GM19023 (cell line): ENCODE measurements at regions not wholly inside any gene's neighbourhood (a gene's known extent, or its start where the extent isn't known, plus 50 kb on each side); places are given as distances from the start of the nearest gene placed in this dataset.

ENCODE experiments used
- ATAC-seq: cut with Tn5 transposase; IDR thresholded peaks from one replicate; pipeline ENCODE4 v1.9.1; 2021; ENCODE audit warnings: mild to moderate bottlenecking, moderate library complexity; ENCODE audit not compliant: unreplicated experiment

DNA sequence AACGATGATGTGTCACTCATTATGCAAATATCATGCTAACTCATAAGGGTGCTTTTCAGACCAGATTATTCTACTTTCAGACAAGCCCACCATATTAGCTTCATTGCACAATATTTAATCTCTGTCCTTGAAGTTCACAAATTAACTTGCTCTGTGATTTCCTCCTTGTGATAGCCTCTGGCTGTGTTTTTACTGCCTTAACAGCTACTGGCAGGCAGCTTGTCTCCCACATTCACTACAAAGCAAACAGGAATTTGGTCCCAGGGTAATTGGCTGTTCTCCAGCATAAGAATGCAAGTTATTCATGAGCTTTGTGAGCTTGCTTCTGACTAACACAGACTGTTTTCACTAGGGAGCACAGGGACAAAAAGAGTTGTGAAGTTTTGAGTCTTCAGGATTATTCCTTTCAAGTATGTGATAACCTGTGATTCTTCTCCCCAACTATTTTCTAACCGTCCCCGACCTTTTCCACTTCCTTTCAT, 87.9 kb upstream of the HMCN1 start:
- no peak for ATAC-seq

DNA sequence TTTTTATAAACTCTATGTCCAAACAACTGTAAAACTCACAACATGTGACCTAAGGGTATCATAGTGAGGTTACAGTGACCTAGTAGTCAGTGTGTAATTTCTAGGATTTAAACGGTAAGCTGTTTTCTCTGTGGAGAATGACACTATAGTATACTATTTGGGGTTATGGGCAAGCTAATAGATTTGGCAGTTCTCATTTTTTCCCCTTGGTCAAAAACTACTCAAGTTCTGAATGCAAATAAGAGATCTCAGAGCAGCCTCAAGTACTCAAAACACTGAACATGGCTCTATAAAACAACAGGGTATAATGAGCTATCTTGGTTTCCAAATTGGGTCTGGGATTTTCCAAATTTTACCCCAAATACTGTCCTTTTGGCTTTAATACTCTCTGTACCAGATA, 88.5 kb upstream of the HMCN1 start:
- ATAC-seq = no peak

DNA sequence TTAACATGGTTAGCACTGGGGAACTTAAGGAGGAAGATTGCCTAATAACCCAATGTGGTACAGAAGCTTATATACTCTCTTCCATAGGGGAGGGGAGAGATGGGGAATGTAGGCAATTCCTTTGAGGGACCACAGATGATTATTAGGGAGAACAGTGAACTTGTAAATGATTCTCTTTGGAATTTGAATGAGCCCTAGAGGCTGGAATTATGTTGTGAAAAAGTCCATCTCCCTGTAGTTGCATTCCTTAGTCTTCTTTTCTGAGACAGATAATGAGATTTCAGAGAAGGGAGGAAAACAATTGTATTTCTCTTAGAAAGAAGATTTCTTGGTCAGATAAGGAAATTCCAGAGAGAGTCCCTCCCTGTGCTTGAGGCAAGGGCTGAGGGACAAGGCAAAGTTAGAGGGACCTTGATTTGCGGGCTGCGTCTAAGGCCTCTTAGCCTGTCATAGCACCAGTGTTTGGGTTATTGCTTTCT, 89.0 kb upstream of the HMCN1 start:
- ATAC-seq = no peak

DNA sequence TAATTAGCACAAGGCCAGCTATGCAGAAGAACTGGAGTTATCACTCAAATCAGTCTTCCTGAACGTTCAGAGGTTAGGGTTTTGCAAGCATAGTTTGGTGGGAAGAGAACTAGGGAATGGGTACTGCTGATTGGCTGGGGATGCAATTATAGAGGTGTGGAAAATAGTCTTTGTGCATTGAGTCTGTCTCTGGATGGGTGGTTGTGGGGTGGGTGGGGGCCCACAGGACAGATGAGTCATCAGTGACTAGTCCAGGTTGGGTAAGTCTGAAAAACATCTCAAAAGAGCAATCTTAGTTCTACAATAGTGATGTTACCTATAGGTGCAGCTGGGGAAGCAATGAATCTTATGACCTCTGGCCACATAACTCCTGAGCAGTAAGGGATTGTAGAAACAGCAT, 89.7 kb upstream of the HMCN1 start:
- no peak for ATAC-seq

GRCh38 chr1:185636848-185637247, 97.3 kb upstream of the HMCN1 start:
- ATAC-seq = peak; percentile 99

DNA sequence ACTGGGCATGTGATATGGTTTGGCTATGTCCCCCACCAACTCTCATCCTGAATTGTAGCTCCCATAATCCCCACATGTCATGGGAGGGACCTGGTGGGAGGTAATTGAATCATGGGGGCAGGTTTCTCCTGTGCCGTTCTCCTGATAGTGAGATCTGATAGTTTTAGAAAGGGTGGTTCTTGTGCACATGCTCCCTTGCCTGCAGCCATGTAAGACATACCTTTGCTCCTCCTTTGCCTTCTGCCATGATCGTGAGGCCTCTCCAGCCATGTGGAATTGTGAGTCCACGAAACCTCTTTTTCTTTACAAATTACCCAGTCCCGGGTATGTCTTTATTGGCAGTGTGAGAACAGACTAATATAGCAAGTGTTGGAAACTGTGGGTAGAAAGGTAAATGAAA, 99.5 kb upstream of the HMCN1 start:
- no peak for ATAC-seq

GRCh38 chr1:185632659-185633423, 101.3 kb upstream of the HMCN1 start:
- ATAC-seq = no peak

DNA sequence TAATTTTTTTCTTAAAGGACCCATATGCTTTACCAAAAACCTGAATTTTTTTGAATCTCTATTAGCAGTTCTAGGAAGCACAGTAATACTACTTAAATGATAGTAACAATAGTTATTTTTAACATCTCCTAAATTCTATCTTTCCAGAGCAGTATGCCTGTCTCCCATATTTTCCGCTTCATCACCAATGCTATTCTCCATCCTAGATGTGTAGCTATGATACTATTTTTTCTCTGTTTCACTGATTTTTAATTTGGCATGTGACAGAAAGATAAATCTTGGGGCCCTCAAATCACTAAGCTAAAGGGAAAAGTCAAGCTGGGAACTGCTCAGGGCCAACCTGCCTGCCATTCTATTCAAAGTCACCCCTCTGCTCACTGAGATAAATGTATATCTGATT, 102.3 kb upstream of the HMCN1 start:
- ATAC-seq = no peak

GRCh38 chr1:185627761-185628501, 106.3 kb upstream of the HMCN1 start:
- ATAC-seq = no peak

DNA sequence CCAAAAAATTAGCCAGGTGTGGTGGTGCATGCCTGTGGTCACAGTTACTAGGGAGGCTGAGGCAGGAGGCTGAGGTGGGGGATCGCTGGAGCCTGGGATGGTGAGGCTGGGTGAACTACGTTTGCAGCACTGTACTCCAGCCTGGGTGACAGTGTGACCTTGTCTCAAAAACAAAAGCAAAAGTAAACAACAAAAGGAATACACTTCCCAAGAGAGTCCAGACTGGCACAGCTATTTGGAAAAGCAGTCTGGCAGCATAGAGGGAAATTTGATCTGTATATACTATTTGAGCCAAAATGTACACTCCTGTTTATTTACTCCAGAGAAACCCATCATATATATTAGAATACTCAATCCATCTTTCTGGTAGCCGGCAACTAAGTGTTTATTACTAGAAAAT, 107.0 kb upstream of the HMCN1 start:
- no peak for ATAC-seq

DNA sequence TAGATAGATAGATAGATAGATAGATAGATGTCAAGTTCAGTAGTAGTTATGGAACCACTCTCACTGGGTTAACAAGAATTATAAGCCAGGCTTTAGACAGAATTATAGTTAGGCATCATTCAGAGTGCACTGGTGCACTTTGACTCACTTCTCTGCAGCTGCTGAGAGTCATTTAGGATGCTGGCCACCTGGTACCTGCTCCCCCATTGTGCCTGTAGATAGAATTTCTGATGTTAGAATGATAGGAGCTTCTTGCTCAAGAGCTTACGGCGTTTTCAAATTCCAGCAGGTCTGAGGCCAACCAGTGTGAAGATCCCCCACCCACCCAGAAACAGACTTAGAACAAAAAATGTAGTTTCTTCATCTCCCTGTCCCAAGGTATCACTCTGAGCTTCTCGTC, 107.8 kb upstream of the HMCN1 start:
- no peak for ATAC-seq

DNA sequence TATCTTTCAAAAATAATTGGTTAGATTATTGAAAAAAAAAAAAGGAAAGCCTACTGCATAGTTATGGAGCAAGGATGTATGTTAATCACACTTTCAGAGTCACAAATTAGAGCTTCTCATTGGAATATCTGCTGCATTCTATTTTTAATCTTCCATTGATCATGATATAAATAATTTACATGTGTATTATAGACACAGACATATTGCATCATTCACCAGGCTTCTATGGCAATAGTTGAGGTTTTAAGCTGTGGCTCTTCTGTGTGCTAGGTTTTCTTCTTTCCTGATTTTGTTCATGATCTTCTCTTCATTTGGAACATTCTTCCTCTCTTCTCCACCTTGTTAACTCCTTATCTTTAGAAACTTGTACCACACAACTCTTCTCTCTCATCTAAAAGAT, 123.2 kb upstream of the HMCN1 start:
- ATAC-seq = no peak

GRCh38 chr1:185608177-185608576, 126.0 kb upstream of the HMCN1 start:
- ATAC-seq = peak; percentile 76

- peak; percentile 69 for ATAC-seq
Observed at GRCh38 chr1:185603158-185603557, 131.0 kb upstream of the HMCN1 start.

- no peak for ATAC-seq
Observed at GRCh38 chr1:185601189-185601588, 133.0 kb upstream of the HMCN1 start.

- ATAC-seq = no peak
Observed at GRCh38 chr1:185600641-185601040, 133.6 kb upstream of the HMCN1 start.

GRCh38 chr1:185598332-185598731, 135.9 kb upstream of the HMCN1 start:
- no peak for ATAC-seq

DNA sequence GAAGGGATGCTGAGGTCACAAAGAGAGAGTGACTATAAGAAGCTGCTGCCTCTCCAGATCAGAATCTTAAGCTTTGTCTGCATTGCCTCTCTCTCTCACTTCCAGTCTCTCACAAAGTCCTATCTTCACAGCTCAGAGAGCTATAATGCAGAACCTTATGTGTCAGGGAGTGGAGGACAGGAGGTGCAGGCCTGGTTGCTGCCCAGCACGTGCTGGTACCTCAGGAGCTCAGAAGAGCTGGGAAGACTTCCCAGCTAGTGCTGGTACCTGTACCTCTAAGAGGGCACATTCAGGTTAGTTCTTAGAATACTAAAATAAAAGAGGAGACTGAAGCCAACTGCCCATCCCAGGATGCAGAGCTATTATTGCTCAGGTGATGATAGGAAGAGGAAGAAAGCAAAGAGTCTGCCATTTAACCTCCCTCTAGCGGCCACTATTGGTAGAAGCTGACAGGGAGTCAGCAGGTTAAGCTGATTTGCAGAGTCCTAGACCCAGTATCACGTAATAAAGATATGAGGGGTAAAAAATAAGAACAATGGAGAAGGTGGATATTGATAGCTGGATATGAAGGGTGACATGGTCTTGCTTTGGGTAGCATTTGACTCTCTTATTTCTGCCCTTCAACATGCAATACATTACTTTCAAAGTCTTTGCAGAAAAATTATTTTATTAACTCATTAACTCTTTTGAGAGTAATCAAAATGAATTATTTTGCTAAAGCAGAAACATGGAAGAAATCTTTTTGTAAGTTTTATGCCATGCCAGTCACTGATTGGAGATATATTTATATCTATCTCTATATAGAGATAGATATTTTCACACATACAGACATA, 138.1 kb upstream of the HMCN1 start:
- ATAC-seq = peak; percentile 88

DNA sequence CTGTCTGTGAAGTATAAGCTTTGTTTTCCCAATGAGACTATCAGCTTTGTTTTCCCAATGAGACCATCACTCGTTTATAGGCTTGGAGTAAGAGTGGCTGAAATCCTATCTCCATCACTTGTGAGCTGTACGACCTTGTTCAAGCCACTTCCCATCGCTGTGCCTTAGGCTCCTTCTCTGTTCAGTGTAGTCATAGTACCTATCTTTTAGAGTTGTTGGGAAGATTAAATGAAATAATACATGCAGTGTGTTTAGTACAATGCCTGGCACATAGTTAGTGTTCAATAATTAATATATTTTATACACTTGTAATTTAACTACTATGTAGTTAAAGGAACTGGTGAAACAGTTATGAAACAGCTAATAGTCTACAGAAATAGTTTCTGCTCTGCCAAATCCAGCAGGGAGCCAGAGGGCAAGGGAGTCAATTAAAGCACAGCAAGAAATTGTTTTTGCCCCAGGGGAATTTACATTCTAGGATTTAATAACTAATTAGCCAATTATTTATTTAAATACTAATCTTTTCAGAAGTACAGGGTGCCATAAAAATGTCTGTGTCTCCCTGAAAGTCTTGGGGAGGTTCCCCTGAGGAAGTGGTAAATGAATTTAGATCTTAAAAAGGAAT, 139.3 kb upstream of the HMCN1 start:
- ATAC-seq = no peak

DNA sequence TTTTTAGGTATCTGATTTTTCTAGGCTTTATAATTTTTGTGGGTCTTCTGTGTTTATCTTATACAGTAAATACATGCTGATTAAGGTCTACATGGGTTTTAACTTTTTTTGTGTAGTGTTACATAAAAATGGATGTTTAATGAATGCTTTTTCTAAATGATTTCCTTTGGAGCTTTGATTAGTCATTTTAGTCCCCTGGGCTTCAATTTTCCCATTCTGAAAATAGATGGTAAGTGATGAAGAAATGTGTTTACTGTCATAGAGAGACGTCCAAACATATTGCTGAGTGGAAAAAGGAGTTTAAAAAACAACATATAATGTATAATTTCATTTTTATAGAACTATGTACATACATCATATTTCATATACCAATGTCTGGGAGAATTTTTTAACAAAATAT, 140.9 kb upstream of the HMCN1 start:
- ATAC-seq = no peak

DNA sequence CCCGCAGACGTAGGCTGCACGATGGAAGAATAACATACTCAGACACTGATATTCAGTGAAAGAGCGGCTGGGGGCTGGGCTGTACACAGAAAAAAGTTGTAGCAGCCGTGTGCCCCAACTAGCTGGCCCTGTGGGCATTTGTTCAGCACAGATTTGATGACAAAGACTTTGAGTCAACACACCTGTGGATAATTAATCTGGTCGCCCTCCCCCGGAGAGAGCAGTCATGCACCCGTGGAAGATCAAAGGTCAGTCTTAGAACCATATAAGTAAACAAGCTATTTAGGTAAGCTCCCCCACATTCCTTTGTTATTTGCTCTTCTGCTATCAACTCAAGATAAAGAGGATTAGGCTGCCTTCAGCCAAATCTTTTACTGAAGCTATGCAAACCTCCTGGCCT, 148.4 kb upstream of the HMCN1 start:
- no peak for ATAC-seq
